H1 (cell line): ENCODE measurements at regions not wholly inside any gene's neighbourhood (a gene's known extent, or its start where the extent isn't known, plus 50 kb on each side); places are given as distances from the start of the nearest gene placed in this dataset.

ENCODE experiments used
- CTCF ChIA-PET: fragments of 300-600 bp; sonication (Branson Sonifier 250); formaldehyde crosslinking; loops from one replicate; lab custom pipeline; 2021; ENCODE audit not compliant: partially characterized antibody; lab: Charles Lee
- POLR2A ChIA-PET: fragments of 300-600 bp; sonication (Branson Sonifier 250); formaldehyde crosslinking; loops from one replicate; lab custom pipeline; 2021; ENCODE audit warnings: inconsistent platforms; ENCODE audit not compliant: partially characterized antibody; lab: Charles Lee
- DNase-seq, 2 experiments: peaks; one replicate each; pipeline versions ENCODE4 v3.0.0 to v3.0.0-alpha.2; 2010 to 2022; ENCODE audit warnings: low spot score in 2 of 2, low read depth in 1 of 2, mixed read lengths in 1 of 2
- FAIRE-seq: peaks from 2 replicates; lab custom pipeline; 2011; peaks lifted over from hg19 to GRCh38; lab: Jason Lieb, UNC
- H2AFZ ChIP-seq: 2 replicates; pipeline ENCODE4 v1.8.1; 2012; ENCODE audit warnings: low read length, inconsistent platforms
- H2AK5ac ChIP-seq: 2 replicates; pipeline ENCODE4 v1.6.1; 2013; ENCODE audit warnings: low read depth, low read length
- H2BK120ac ChIP-seq: replicated peaks from 2 replicates; pipeline ENCODE3; 2013; ENCODE audit warnings: low read depth, low read length, inconsistent platforms
- H2BK12ac ChIP-seq: 2 replicates; pipeline ENCODE4 v1.6.1; 2013; ENCODE audit warnings: low read depth, low read length
- H2BK15ac ChIP-seq: 2 replicates; pipeline ENCODE4 v1.6.1; 2013; ENCODE audit warnings: low read length
- H2BK20ac ChIP-seq: 2 replicates; pipeline ENCODE4 v1.6.1; 2013; ENCODE audit warnings: low read length
- H2BK5ac ChIP-seq: 2 replicates; pipeline ENCODE4 v1.6.1; 2013; ENCODE audit warnings: low read depth, low read length
- H3K14ac ChIP-seq: 2 replicates; pipeline ENCODE4 v1.6.1; 2013; ENCODE audit warnings: inconsistent platforms; ENCODE audit not compliant: insufficient read length
- H3K18ac ChIP-seq: 2 replicates; pipeline ENCODE4 v1.6.1; 2013; ENCODE audit warnings: low read length; ENCODE audit errors: extremely low read depth
- H3K23ac ChIP-seq: 2 replicates; pipeline ENCODE4 v1.6.1; 2013; ENCODE audit warnings: inconsistent platforms; ENCODE audit not compliant: insufficient read length
- H3K23me2 ChIP-seq: 2 replicates; pipeline ENCODE4 v1.6.1; 2013; ENCODE audit warnings: low read depth, low read length
- H3K27ac ChIP-seq: 2 replicates; pipeline ENCODE4 v1.6.1; 2011; ENCODE audit warnings: low read depth, low read length, inconsistent platforms
- H3K27me3 ChIP-seq, 4 experiments: replicated peaks in 1 of 4; 1 replicate in 1 of 4; 2 replicates in 3 of 4; pipeline versions ENCODE4 v1.6.1 to v1.8.1; 2011 to 2013; ENCODE audit warnings: low read length in 3 of 4, mild to moderate bottlenecking in 3 of 4, inconsistent platforms in 2 of 4, mixed read lengths in 2 of 4, moderate library complexity in 1 of 4; ENCODE audit not compliant: control insufficient read depth in 3 of 4, insufficient read depth in 3 of 4; ENCODE audit errors: extremely low read depth in 1 of 4
- H3K36me3 ChIP-seq, 4 experiments: 2 replicates each; pipeline versions ENCODE4 v1.6.1 to v1.8.1; 2011 to 2013; ENCODE audit warnings: mild to moderate bottlenecking in 4 of 4, low read length in 3 of 4, moderate library complexity in 2 of 4, control low read depth in 1 of 4, inconsistent platforms in 1 of 4; ENCODE audit not compliant: insufficient read depth in 4 of 4, control insufficient read depth in 2 of 4
- H3K4ac ChIP-seq: replicated peaks from 2 replicates; pipeline ENCODE3; 2013; ENCODE audit warnings: low read length, low read depth, mixed read lengths, inconsistent platforms; ENCODE audit not compliant: insufficient read length
- H3K4me1 ChIP-seq, 4 experiments: replicated peaks in 1 of 4; 1 replicate in 1 of 4; 2 replicates in 3 of 4; pipeline versions ENCODE4 v1.6.1 to v1.8.1; 2011 to 2013; ENCODE audit warnings: low read length in 3 of 4, inconsistent platforms in 2 of 4, mixed read lengths in 1 of 4; ENCODE audit not compliant: insufficient read depth in 4 of 4, control insufficient read depth in 3 of 4
- H3K4me2 ChIP-seq, 2 experiments: 2 replicates each; pipeline versions ENCODE4 v1.6.1 to v1.8.1; 2011 to 2013; ENCODE audit warnings: low read depth in 2 of 2, low read length in 2 of 2, control low read depth in 1 of 2, inconsistent platforms in 1 of 2, mild to moderate bottlenecking in 1 of 2; ENCODE audit not compliant: insufficient read depth in 1 of 2
- H3K4me3 ChIP-seq, 4 experiments: fragments of 200-600, 300-600 bp in 1 of 4; sonication (generic), shearing (Covaris generic), sonication (Bioruptor Twin) in 1 of 4; 2 replicates each; pipeline versions ENCODE4 v1.5.1 to v1.8.1; 2011 to 2016; ENCODE audit warnings: low read length in 4 of 4, low read depth in 3 of 4, control low read depth in 2 of 4, inconsistent platforms in 2 of 4, mild to moderate bottlenecking in 2 of 4, mixed read lengths in 1 of 4, moderate library complexity in 1 of 4; ENCODE audit not compliant: insufficient read depth in 2 of 4; ENCODE audit errors: extremely low read depth in 1 of 4
- H3K56ac ChIP-seq: replicated peaks from 2 replicates; pipeline ENCODE3; 2013; ENCODE audit warnings: low read depth, mild to moderate bottlenecking, mixed read lengths, low read length, inconsistent platforms; ENCODE audit not compliant: insufficient read length
- H3K79me1 ChIP-seq: 2 replicates; pipeline ENCODE4 v1.6.1; 2013; ENCODE audit warnings: low read depth, low read length, control low read depth
- H3K79me2 ChIP-seq, 2 experiments: 2 replicates each; pipeline versions ENCODE4 v1.6.1 to v1.8.1; 2012 to 2013; ENCODE audit warnings: low read length in 2 of 2, mild to moderate bottlenecking in 2 of 2, inconsistent platforms in 1 of 2; ENCODE audit not compliant: insufficient read depth in 2 of 2, control insufficient read depth in 1 of 2
- H3K9ac ChIP-seq, 4 experiments: replicated peaks in 1 of 4; 1 replicate in 1 of 4; 2 replicates in 3 of 4; pipeline versions ENCODE4 v1.6.1 to v1.8.1; 2011 to 2013; ENCODE audit warnings: low read depth in 3 of 4, low read length in 3 of 4, control low read depth in 2 of 4, mild to moderate bottlenecking in 2 of 4, moderate library complexity in 2 of 4, inconsistent platforms in 1 of 4; ENCODE audit errors: extremely low read depth in 1 of 4
- H3K9me3 ChIP-seq, 2 experiments: 2 replicates each; pipeline versions ENCODE4 v1.6.1 to v1.8.1; 2012 to 2013; ENCODE audit warnings: mild to moderate bottlenecking in 2 of 2, moderate library complexity in 2 of 2, control low read depth in 1 of 2, inconsistent platforms in 1 of 2, low read depth in 1 of 2, low read length in 1 of 2, mixed read lengths in 1 of 2; ENCODE audit not compliant: insufficient read depth in 2 of 2
- H4K20me1 ChIP-seq, 2 experiments: replicated peaks in 1 of 2; 2 replicates each; pipeline versions ENCODE3 to v1.8.1; 2011 to 2013; ENCODE audit warnings: inconsistent platforms in 2 of 2, low read length in 2 of 2, mild to moderate bottlenecking in 1 of 2; ENCODE audit not compliant: insufficient read depth in 2 of 2, control insufficient read depth in 1 of 2
- H4K5ac ChIP-seq: 2 replicates; pipeline ENCODE4 v1.6.1; 2013; ENCODE audit warnings: low read length, low read depth, mixed read lengths, inconsistent platforms; ENCODE audit not compliant: insufficient read length
- H4K8ac ChIP-seq: 2 replicates; pipeline ENCODE4 v1.8.0; 2013; ENCODE audit warnings: mild to moderate bottlenecking, moderate library complexity, low read length, inconsistent platforms; ENCODE audit not compliant: insufficient read depth; ENCODE audit errors: extremely low read depth
- H4K91ac ChIP-seq: replicated peaks from 2 replicates; pipeline ENCODE3; 2013; ENCODE audit warnings: low read length, mixed read lengths, inconsistent platforms; ENCODE audit not compliant: insufficient read length
- BACH1 ChIP-seq: IDR thresholded peaks from 2 replicates; pipeline ENCODE4 v1.6.1; 2012; ENCODE audit warnings: low read length, improper control_type of control experiment
- EGR1 ChIP-seq: IDR thresholded peaks from 2 replicates; pipeline ENCODE4 v1.6.1; 2011; ENCODE audit warnings: low read depth, low read length, borderline replicate concordance
- HDAC6 ChIP-seq: IDR thresholded peaks from one replicate; pipeline ENCODE4 v1.7.1; 2012; ENCODE audit warnings: low read depth, mild to moderate bottlenecking, inconsistent platforms, low read length, moderate library complexity
- JUN ChIP-seq: IDR thresholded peaks from 2 replicates; pipeline ENCODE4 v1.6.1; 2011; ENCODE audit warnings: low read depth, mild to moderate bottlenecking, improper control_type of control experiment, low read length
- KDM1A ChIP-seq: fragments of 200-600, 300-600 bp; sonication (generic); IDR thresholded peaks from 2 replicates; pipeline ENCODE4 v1.7.1; 2016; ENCODE audit warnings: mild to moderate bottlenecking, low read length, borderline replicate concordance
- KDM4A ChIP-seq: IDR thresholded peaks from one replicate; pipeline ENCODE4 v1.7.1; 2012; ENCODE audit warnings: low read depth, mild to moderate bottlenecking, moderate library complexity, low read length, inconsistent platforms; ENCODE audit not compliant: severe bottlenecking
- PHF8 ChIP-seq: fragments of 200-600 bp; sonication (generic); conservative IDR thresholded peaks from 2 replicates; pipeline ENCODE4 v1.7.1; 2012; ENCODE audit warnings: low read depth, mild to moderate bottlenecking, inconsistent platforms, low read length, moderate library complexity
- POLR2A ChIP-seq, 2 experiments: IDR thresholded peaks; 1 replicate in 1 of 2; 2 replicates in 1 of 2; pipeline ENCODE4 v1.6.1; 2011; ENCODE audit warnings: low read depth in 2 of 2, low read length in 2 of 2, mild to moderate bottlenecking in 2 of 2; ENCODE audit errors: control extremely low read depth in 1 of 2
- SRF ChIP-seq: IDR thresholded peaks from 2 replicates; pipeline ENCODE4 v1.6.1; 2011; ENCODE audit warnings: mild to moderate bottlenecking, low read depth, low read length, moderate library complexity
- TEAD4 ChIP-seq: IDR thresholded peaks from 2 replicates; pipeline ENCODE4 v1.6.1; 2012; ENCODE audit warnings: low read depth, low read length, inconsistent platforms, mixed read lengths
- WGBS, 2 experiments: shearing (Covaris generic) in 1 of 2; methylation state at CpG; one replicate each; pipeline versions ENCODE4 v1.1.6 to v1.1.7; 2013 to 2015; ENCODE audit warnings: low lambda C conversion rate in 2 of 2, mixed read lengths in 2 of 2, inconsistent platforms in 1 of 2, low coverage in 1 of 2, missing lambda C conversion rate in 1 of 2; ENCODE audit not compliant: insufficient replicate concordance in 2 of 2, insufficient coverage in 1 of 2, insufficient read length in 1 of 2; ENCODE audit errors: extremely low coverage in 1 of 2, missing lambda C conversion rate in 1 of 2; 5-methylcytosine and 5-hydroxymethylcytosine counted together

GRCh38 chr3:31237887-31238286 is 294.8 kb upstream of the STT3B start:
- no peak overlapping the region for H3K9ac ChIP-seq
- H3K23ac ChIP-seq = no peak overlapping the region
- no peak overlapping the region for H2AK5ac ChIP-seq
- FAIRE-seq (no peak), DNase-seq (no peak)
- H3K27me3 ChIP-seq = no peaks in the 10 kb centered on the region
- H2BK120ac ChIP-seq = no peak overlapping the region
- H3K4ac ChIP-seq = no peak overlapping the region
- no peak overlapping the region for H2BK15ac ChIP-seq
- no peaks in the 10 kb centered on the region for H3K79me1 ChIP-seq
- H4K20me1 ChIP-seq = no peaks in the 10 kb centered on the region
- WGBS, 2 experiments = 83% methylated on average over 4 of the region's 4 CpGs; no CpG with 5 or more reads in 1 of the 2 experiments
- H3K4me3 ChIP-seq = no peak overlapping the region
- no peak overlapping the region for H3K56ac ChIP-seq
- H3K4me2 ChIP-seq = no peak overlapping the region
- no peak overlapping the region for H3K14ac ChIP-seq
- no peaks in the 10 kb centered on the region for H3K23me2 ChIP-seq
- no peak overlapping the region for H4K5ac ChIP-seq
- no peak overlapping the region for H2BK5ac ChIP-seq
- H3K9me3 ChIP-seq = no peaks in the 10 kb centered on the region
- TF ChIP-seq EGR1 (no peak), BACH1 (no peak), PHF8 (no peak), SRF (no peak), JUN (no peak), TEAD4 (no peak), KDM1A (no peak), HDAC6 (no peak), POLR2A (IDR thresholded peaks at IDR 0.05; ENCODE audit: control extremely low read depth in 1 of 2, low read depth in 2 of 2, low read length in 2 of 2) (no peak), KDM4A (no peak)
- H2BK12ac ChIP-seq = no peak overlapping the region
- H3K18ac ChIP-seq = no peak overlapping the region
- no peak overlapping the region for H4K91ac ChIP-seq
- no peak overlapping the region for H2BK20ac ChIP-seq
- peaks cover 0 to 11% (median 4%) of the 10 kb centered on the region in 4 experiments; a peak in 2 of 7 replicates for H3K4me1 ChIP-seq
- H2AFZ ChIP-seq = no peak overlapping the region
- no peak overlapping the region for H4K8ac ChIP-seq
- no peak overlapping the region for H3K27ac ChIP-seq
- H3K36me3 ChIP-seq = no peaks in the 10 kb centered on the region; a peak in 1 of 8 replicates
- H3K79me2 ChIP-seq = no peaks in the 10 kb centered on the region
- POLR2A ChIA-PET = no interaction called here
- CTCF ChIA-PET = interaction anchor here (0.6 kb wide), 2 partner anchors 43 to 296 kb away, joined by 3 to 6 read pairs; no protein-coding TSS in a partner anchor
